ENCODE measurements at regions not wholly inside any gene's neighbourhood (a gene's known extent, or its start where the extent isn't known, plus 50 kb on each side); places are given as distances from the start of the nearest gene placed in this dataset.
"Not testable (repeated sequence)": the region's sequence is repeated elsewhere in the genome, so short reads cannot be mapped to it uniquely, and the experiment has no call there.

GRCh38 chr1:60914982-60915381, 167.4 kb upstream of the NFIA start:
- no peak for DNase-seq
- Histone ChIP-seq H4K8ac (ENCODE audit: low read length) (no peak overlapping the region), H3K4ac (ENCODE audit: low read depth in 1 of 2, low read length in 2 of 2) (no peak overlapping the region), H2BK12ac (ENCODE audit: low read length in 2 of 2) (no peak overlapping the region), H3K4me3 (ENCODE audit: insufficient read depth in 1 of 2, low read depth in 1 of 2, low read length in 2 of 2) (no peak overlapping the region), H3K4me2 (ENCODE audit: low read length, poor library complexity, severe bottlenecking) (no peak overlapping the region), H3K9ac (ENCODE audit: low read length) (no peak overlapping the region), H2BK15ac (ENCODE audit: low read depth, poor library complexity, severe bottlenecking) (no peak overlapping the region), H3K27ac (ENCODE audit: low read length, poor library complexity, severe bottlenecking) (no peak overlapping the region), H2AK5ac (ENCODE audit: low read length, severe bottlenecking) (no peak overlapping the region), H4K91ac (ENCODE audit: low read length) (no peak overlapping the region), H3K36me3 (ENCODE audit: control insufficient read depth in 1 of 2, insufficient read depth in 2 of 2, low read depth in 1 of 2, low read length in 2 of 2) (no peaks in the 10 kb centered on the region), H3K79me1 (replicated peaks; ENCODE audit: low read length, poor library complexity, severe bottlenecking) (no peaks in the 10 kb centered on the region), H3K23ac (ENCODE audit: low read length in 2 of 2) (no peak overlapping the region), H3K14ac (ENCODE audit: low read length in 2 of 2) (no peak overlapping the region), H3K18ac (ENCODE audit: low read depth in 1 of 2, low read length in 2 of 2) (no peak overlapping the region), H3K9me3 (ENCODE audit: control insufficient read depth, low read length) (no peaks in the 10 kb centered on the region), H3K27me3 (ENCODE audit: control insufficient read depth in 1 of 2, insufficient read depth in 1 of 2, low read length in 2 of 2) (peaks cover 0 to 3% of the 10 kb centered on the region in 2 experiments), H2BK120ac (ENCODE audit: low read depth, low read length) (no peak overlapping the region), H2BK5ac (ENCODE audit: low read depth, low read length, poor library complexity, severe bottlenecking) (no peak overlapping the region), H3K4me1 (ENCODE audit: control insufficient read depth, insufficient read depth, low read depth, low read length) (no peaks in the 10 kb centered on the region), H2AFZ (ENCODE audit: low read depth, low read length) (no peak overlapping the region)
- 69% methylated on average over 2 of the region's 3 CpGs for WGBS

GRCh38 chr1:60913708-60914107, 168.7 kb upstream of the NFIA start:
- H4K91ac ChIP-seq (ENCODE audit: low read length); H2BK12ac ChIP-seq (ENCODE audit: low read length in 2 of 2); H4K8ac ChIP-seq (ENCODE audit: low read length); H3K18ac ChIP-seq (ENCODE audit: low read depth in 1 of 2, low read length in 2 of 2); H3K27ac ChIP-seq (ENCODE audit: low read length, poor library complexity, severe bottlenecking); H3K4me1 ChIP-seq (ENCODE audit: control insufficient read depth, insufficient read depth, low read depth, low read length); H3K27me3 ChIP-seq (ENCODE audit: control insufficient read depth in 1 of 2, insufficient read depth in 1 of 2, low read length in 2 of 2); H3K4ac ChIP-seq (ENCODE audit: low read depth in 1 of 2, low read length in 2 of 2); H2BK5ac ChIP-seq (ENCODE audit: low read depth, low read length, poor library complexity, severe bottlenecking); H3K79me1 ChIP-seq (replicated peaks; ENCODE audit: low read length, poor library complexity, severe bottlenecking); H2AFZ ChIP-seq (ENCODE audit: low read depth, low read length); H2AK5ac ChIP-seq (ENCODE audit: low read length, severe bottlenecking); H3K23ac ChIP-seq (ENCODE audit: low read length in 2 of 2); DNase-seq; H3K14ac ChIP-seq (ENCODE audit: low read length in 2 of 2); H2BK120ac ChIP-seq (ENCODE audit: low read depth, low read length); H3K9ac ChIP-seq (ENCODE audit: low read length); H2BK15ac ChIP-seq (ENCODE audit: low read depth, poor library complexity, severe bottlenecking); H3K4me2 ChIP-seq (ENCODE audit: low read length, poor library complexity, severe bottlenecking); H3K9me3 ChIP-seq (ENCODE audit: control insufficient read depth, low read length); H3K36me3 ChIP-seq (ENCODE audit: control insufficient read depth in 1 of 2, insufficient read depth in 2 of 2, low read depth in 1 of 2, low read length in 2 of 2); H3K4me3 ChIP-seq (ENCODE audit: insufficient read depth in 1 of 2, low read depth in 1 of 2, low read length in 2 of 2): not testable (repeated sequence)
- 40% methylated on average over 2 of the region's 2 CpGs for WGBS

GRCh38 chr1:60913039-60913438, 169.3 kb upstream of the NFIA start:
- Histone ChIP-seq H3K27me3 (ENCODE audit: control insufficient read depth in 1 of 2, insufficient read depth in 1 of 2, low read length in 2 of 2) (peaks cover 0 to 3% of the 10 kb centered on the region in 2 experiments), H2AFZ (ENCODE audit: low read depth, low read length) (no peak overlapping the region), H3K4me3 (ENCODE audit: insufficient read depth in 1 of 2, low read depth in 1 of 2, low read length in 2 of 2) (no peak overlapping the region), H2BK5ac (ENCODE audit: low read depth, low read length, poor library complexity, severe bottlenecking) (no peak overlapping the region), H2AK5ac (ENCODE audit: low read length, severe bottlenecking) (no peak overlapping the region), H3K4ac (ENCODE audit: low read depth in 1 of 2, low read length in 2 of 2) (no peak overlapping the region), H3K4me1 (ENCODE audit: control insufficient read depth, insufficient read depth, low read depth, low read length) (no peaks in the 10 kb centered on the region), H2BK120ac (ENCODE audit: low read depth, low read length) (no peak overlapping the region), H3K27ac (ENCODE audit: low read length, poor library complexity, severe bottlenecking) (no peak overlapping the region), H3K14ac (ENCODE audit: low read length in 2 of 2) (no peak overlapping the region), H3K9me3 (ENCODE audit: control insufficient read depth, low read length) (no peaks in the 10 kb centered on the region), H3K18ac (ENCODE audit: low read depth in 1 of 2, low read length in 2 of 2) (no peak overlapping the region), H4K8ac (ENCODE audit: low read length) (no peak overlapping the region), H3K4me2 (ENCODE audit: low read length, poor library complexity, severe bottlenecking) (no peak overlapping the region), H2BK12ac (ENCODE audit: low read length in 2 of 2) (no peak overlapping the region), H4K91ac (ENCODE audit: low read length) (no peak overlapping the region), H3K23ac (ENCODE audit: low read length in 2 of 2) (no peak overlapping the region), H3K9ac (ENCODE audit: low read length) (no peak overlapping the region), H3K79me1 (replicated peaks; ENCODE audit: low read length, poor library complexity, severe bottlenecking) (no peaks in the 10 kb centered on the region), H2BK15ac (ENCODE audit: low read depth, poor library complexity, severe bottlenecking) (no peak overlapping the region), H3K36me3 (ENCODE audit: control insufficient read depth in 1 of 2, insufficient read depth in 2 of 2, low read depth in 1 of 2, low read length in 2 of 2) (no peaks in the 10 kb centered on the region)
- no peak for DNase-seq
- 67% methylated on average over 1 of the region's 3 CpGs for WGBS

GRCh38 chr1:60911966-60912697, 170.2 kb upstream of the NFIA start:
- Histone ChIP-seq H3K4me2 (ENCODE audit: low read length, poor library complexity, severe bottlenecking) (no peak overlapping the region), H3K4me3 (ENCODE audit: insufficient read depth in 1 of 2, low read depth in 1 of 2, low read length in 2 of 2) (no peak overlapping the region), H3K79me1 (replicated peaks; ENCODE audit: low read length, poor library complexity, severe bottlenecking) (no peaks in the 10 kb centered on the region), H3K27ac (ENCODE audit: low read length, poor library complexity, severe bottlenecking) (no peak overlapping the region), H2BK15ac (ENCODE audit: low read depth, poor library complexity, severe bottlenecking) (no peak overlapping the region), H3K14ac (ENCODE audit: low read length in 2 of 2) (no peak overlapping the region), H3K18ac (ENCODE audit: low read depth in 1 of 2, low read length in 2 of 2) (no peak overlapping the region), H3K23ac (ENCODE audit: low read length in 2 of 2) (no peak overlapping the region), H4K91ac (ENCODE audit: low read length) (no peak overlapping the region), H2AFZ (ENCODE audit: low read depth, low read length) (no peak overlapping the region), H3K9ac (ENCODE audit: low read length) (no peak overlapping the region), H3K4me1 (ENCODE audit: control insufficient read depth, insufficient read depth, low read depth, low read length) (no peaks in the 10 kb centered on the region), H3K4ac (ENCODE audit: low read depth in 1 of 2, low read length in 2 of 2) (no peak overlapping the region), H2BK12ac (ENCODE audit: low read length in 2 of 2) (no peak overlapping the region), H4K8ac (ENCODE audit: low read length) (no peak overlapping the region), H3K36me3 (ENCODE audit: control insufficient read depth in 1 of 2, insufficient read depth in 2 of 2, low read depth in 1 of 2, low read length in 2 of 2) (no peaks in the 10 kb centered on the region), H3K9me3 (ENCODE audit: control insufficient read depth, low read length) (no peaks in the 10 kb centered on the region), H2BK120ac (ENCODE audit: low read depth, low read length) (no peak overlapping the region), H2AK5ac (ENCODE audit: low read length, severe bottlenecking) (no peak overlapping the region), H3K27me3 (ENCODE audit: control insufficient read depth in 1 of 2, insufficient read depth in 1 of 2, low read length in 2 of 2) (peaks cover 0 to 3% of the 10 kb centered on the region in 2 experiments), H2BK5ac (ENCODE audit: low read depth, low read length, poor library complexity, severe bottlenecking) (no peak overlapping the region)
- DNase-seq: no peak
- 55% methylated on average over 9 of the region's 9 CpGs for WGBS
